WTC11 (cell line): ENCODE measurements at regions not wholly inside any gene's neighbourhood (a gene's known extent, or its start where the extent isn't known, plus 50 kb on each side); places are given as distances from the start of the nearest gene placed in this dataset.

Source experiments
- ATF1 ChIP-seq: sonication (generic); formaldehyde crosslinking; IDR thresholded peaks from 2 replicates; pipeline ENCODE4 v1.8.1; 2023; ENCODE audit warnings: mild to moderate bottlenecking, moderate library complexity, missing genetic modification reagents
- ESRRA ChIP-seq: sonication (generic); formaldehyde crosslinking; IDR thresholded peaks from 2 replicates; pipeline ENCODE4 v1.8.1; 2022; ENCODE audit warnings: mild to moderate bottlenecking, missing genetic modification reagents, borderline replicate concordance
- JUN ChIP-seq: sonication (generic); formaldehyde crosslinking; IDR thresholded peaks from 2 replicates; pipeline ENCODE4 v1.8.0; 2023; ENCODE audit warnings: mild to moderate bottlenecking, missing genetic modification reagents
- SMAD4 ChIP-seq: sonication (generic); formaldehyde crosslinking; IDR thresholded peaks from 2 replicates; pipeline ENCODE4 v1.8.0; 2022; ENCODE audit warnings: mild to moderate bottlenecking, missing genetic modification reagents
- TCF7 ChIP-seq: sonication (generic); formaldehyde crosslinking; IDR thresholded peaks from 2 replicates; pipeline ENCODE4 v1.8.0; 2022; ENCODE audit warnings: mild to moderate bottlenecking, low read depth, missing genetic modification reagents, moderate library complexity
- TP53 ChIP-seq: sonication (generic); formaldehyde crosslinking; IDR thresholded peaks from 2 replicates; pipeline ENCODE4 v1.8.1; 2023; ENCODE audit warnings: mild to moderate bottlenecking, missing genetic modification reagents
- ZNF263 ChIP-seq: sonication (generic); formaldehyde crosslinking; IDR thresholded peaks from 2 replicates; pipeline ENCODE4 v1.8.1; 2022; ENCODE audit warnings: low read depth, mild to moderate bottlenecking, moderate library complexity, missing genetic modification reagents
- TF ChIP-seq, protein P1 (sequence below): fragments of 200-600 bp; IDR thresholded peaks from 2 replicates; pipeline ENCODE4 v1.8.0; 2022; ENCODE audit warnings: antibody characterized with exemption
- TF ChIP-seq, protein P2 (sequence below): sonication (generic); formaldehyde crosslinking; IDR thresholded peaks from 2 replicates; pipeline ENCODE4 v1.8.1; 2022; ENCODE audit warnings: low read depth, missing genetic modification reagents, borderline replicate concordance
- TF ChIP-seq, protein P3 (sequence below): sonication (generic); formaldehyde crosslinking; IDR thresholded peaks from 2 replicates; pipeline ENCODE4 v1.8.0; 2022; ENCODE audit warnings: missing genetic modification reagents
- TF ChIP-seq, protein P4 (sequence below): sonication (generic); formaldehyde crosslinking; IDR thresholded peaks from 2 replicates; pipeline ENCODE4 v1.8.1; 2023; ENCODE audit warnings: mild to moderate bottlenecking, moderate library complexity, missing genetic modification reagents

DNA sequence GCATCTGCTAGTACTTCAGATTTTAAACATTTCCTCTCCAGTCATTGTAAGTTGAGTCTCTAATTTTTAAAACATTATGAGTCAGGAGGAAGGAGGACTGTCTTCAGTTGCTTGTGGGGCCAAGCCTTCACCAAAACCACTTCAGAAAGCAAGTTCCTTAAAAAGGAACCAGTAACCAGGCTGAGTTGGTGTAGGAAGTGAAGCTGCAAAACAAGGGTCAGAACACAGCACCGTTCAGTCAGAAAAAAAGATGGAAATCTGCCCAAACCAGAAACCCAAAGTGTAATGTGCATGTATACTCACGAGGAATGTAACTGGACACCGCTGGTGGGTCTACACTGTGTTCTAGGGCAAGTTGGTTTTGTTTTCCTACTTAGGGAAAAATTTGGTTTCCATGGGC lies 402.1 kb downstream of the SETD4 start:
- TF ChIP-seq, protein P1, sequence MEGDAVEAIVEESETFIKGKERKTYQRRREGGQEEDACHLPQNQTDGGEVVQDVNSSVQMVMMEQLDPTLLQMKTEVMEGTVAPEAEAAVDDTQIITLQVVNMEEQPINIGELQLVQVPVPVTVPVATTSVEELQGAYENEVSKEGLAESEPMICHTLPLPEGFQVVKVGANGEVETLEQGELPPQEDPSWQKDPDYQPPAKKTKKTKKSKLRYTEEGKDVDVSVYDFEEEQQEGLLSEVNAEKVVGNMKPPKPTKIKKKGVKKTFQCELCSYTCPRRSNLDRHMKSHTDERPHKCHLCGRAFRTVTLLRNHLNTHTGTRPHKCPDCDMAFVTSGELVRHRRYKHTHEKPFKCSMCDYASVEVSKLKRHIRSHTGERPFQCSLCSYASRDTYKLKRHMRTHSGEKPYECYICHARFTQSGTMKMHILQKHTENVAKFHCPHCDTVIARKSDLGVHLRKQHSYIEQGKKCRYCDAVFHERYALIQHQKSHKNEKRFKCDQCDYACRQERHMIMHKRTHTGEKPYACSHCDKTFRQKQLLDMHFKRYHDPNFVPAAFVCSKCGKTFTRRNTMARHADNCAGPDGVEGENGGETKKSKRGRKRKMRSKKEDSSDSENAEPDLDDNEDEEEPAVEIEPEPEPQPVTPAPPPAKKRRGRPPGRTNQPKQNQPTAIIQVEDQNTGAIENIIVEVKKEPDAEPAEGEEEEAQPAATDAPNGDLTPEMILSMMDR: no peak
- no peak for TF ChIP-seq ZNF263 (CRISPR knock-in tag)
- TF ChIP-seq, protein P2, sequence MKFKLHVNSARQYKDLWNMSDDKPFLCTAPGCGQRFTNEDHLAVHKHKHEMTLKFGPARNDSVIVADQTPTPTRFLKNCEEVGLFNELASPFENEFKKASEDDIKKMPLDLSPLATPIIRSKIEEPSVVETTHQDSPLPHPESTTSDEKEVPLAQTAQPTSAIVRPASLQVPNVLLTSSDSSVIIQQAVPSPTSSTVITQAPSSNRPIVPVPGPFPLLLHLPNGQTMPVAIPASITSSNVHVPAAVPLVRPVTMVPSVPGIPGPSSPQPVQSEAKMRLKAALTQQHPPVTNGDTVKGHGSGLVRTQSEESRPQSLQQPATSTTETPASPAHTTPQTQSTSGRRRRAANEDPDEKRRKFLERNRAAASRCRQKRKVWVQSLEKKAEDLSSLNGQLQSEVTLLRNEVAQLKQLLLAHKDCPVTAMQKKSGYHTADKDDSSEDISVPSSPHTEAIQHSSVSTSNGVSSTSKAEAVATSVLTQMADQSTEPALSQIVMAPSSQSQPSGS (CRISPR knock-in tag): no peak
- no peak for TF ChIP-seq TCF7
- TF ChIP-seq, protein P3, sequence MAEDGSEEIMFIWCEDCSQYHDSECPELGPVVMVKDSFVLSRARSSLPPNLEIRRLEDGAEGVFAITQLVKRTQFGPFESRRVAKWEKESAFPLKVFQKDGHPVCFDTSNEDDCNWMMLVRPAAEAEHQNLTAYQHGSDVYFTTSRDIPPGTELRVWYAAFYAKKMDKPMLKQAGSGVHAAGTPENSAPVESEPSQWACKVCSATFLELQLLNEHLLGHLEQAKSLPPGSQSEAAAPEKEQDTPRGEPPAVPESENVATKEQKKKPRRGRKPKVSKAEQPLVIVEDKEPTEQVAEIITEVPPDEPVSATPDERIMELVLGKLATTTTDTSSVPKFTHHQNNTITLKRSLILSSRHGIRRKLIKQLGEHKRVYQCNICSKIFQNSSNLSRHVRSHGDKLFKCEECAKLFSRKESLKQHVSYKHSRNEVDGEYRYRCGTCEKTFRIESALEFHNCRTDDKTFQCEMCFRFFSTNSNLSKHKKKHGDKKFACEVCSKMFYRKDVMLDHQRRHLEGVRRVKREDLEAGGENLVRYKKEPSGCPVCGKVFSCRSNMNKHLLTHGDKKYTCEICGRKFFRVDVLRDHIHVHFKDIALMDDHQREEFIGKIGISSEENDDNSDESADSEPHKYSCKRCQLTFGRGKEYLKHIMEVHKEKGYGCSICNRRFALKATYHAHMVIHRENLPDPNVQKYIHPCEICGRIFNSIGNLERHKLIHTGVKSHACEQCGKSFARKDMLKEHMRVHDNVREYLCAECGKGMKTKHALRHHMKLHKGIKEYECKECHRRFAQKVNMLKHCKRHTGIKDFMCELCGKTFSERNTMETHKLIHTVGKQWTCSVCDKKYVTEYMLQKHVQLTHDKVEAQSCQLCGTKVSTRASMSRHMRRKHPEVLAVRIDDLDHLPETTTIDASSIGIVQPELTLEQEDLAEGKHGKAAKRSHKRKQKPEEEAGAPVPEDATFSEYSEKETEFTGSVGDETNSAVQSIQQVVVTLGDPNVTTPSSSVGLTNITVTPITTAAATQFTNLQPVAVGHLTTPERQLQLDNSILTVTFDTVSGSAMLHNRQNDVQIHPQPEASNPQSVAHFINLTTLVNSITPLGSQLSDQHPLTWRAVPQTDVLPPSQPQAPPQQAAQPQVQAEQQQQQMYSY: no peak
- no peak for TF ChIP-seq JUN (CRISPR knock-in tag)
- TF ChIP-seq TP53 (CRISPR knock-in tag): no peak
- TF ChIP-seq ATF1 (CRISPR knock-in tag): no peak
- no peak for TF ChIP-seq ESRRA (CRISPR knock-in tag)
- TF ChIP-seq SMAD4 (CRISPR knock-in tag): no peak
- TF ChIP-seq, protein P4, sequence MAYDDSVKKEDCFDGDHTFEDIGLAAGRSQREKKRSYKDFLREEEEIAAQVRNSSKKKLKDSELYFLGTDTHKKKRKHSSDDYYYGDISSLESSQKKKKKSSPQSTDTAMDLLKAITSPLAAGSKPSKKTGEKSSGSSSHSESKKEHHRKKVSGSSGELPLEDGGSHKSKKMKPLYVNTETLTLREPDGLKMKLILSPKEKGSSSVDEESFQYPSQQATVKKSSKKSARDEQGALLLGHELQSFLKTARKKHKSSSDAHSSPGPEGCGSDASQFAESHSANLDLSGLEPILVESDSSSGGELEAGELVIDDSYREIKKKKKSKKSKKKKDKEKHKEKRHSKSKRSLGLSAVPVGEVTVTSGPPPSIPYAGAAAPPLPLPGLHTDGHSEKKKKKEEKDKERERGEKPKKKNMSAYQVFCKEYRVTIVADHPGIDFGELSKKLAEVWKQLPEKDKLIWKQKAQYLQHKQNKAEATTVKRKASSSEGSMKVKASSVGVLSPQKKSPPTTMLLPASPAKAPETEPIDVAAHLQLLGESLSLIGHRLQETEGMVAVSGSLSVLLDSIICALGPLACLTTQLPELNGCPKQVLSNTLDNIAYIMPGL (CRISPR knock-in tag): no peak
